ENCODE measurements at regions not wholly inside any gene's neighbourhood (a gene's known extent, or its start where the extent isn't known, plus 50 kb on each side); places are given as distances from the start of the nearest gene placed in this dataset.
"Not testable (repeated sequence)": the region's sequence is repeated elsewhere in the genome, so short reads cannot be mapped to it uniquely, and the experiment has no call there.

DNA sequence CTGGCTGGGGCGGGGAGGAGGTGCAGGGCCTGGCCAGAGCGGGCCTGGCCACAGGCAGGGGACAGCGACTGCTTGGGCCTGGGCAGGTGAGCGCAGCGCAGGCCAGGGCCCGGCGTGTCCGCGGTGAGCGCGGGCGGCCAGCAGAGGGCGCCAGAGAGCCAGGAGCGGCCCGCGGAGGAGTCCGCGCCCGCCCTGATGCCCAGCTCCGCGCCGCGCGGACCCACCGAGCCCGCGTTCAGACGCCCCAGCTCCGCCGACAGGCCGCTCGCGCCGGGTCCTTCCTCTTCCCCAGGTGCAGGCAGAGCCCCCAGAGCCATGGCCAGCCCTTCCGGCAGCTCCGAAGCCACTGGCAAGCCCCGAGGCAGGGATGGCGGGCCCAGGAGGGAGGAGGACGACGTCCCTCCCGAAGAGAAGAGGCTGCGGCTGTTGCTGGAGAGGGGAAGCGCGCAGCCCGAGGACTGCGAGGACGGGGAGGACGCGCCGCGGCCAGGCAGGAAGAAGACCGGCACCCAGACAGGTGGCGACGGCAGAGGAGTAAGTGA is 171.1 kb upstream of the OSBPL11 start:
- ATAC-seq, H3K9me3 ChIP-seq, H3K36me3 ChIP-seq: not testable (repeated sequence)
- H3K27ac ChIP-seq: peak overlapping the region in 1 of 12 donors; percentile 68
- DNase-seq: peak; percentile 14 to 75 (median 40)
- intact Hi-C loops (cut with DNase I): loop anchor here in 2 of 10 donors (10.0 kb wide), 2 partner anchors 148 to 168 kb away; no protein-coding TSS in a partner anchor
- 0 to 2% (median 1%) methylated on average over 15 to 53 of the region's 54 CpGs for WGBS, 4 donors
- peak overlapping the region in 11 of 12 donors; percentile 28 to 66 (median 54) for H3K4me3 ChIP-seq
- H3K4me1 ChIP-seq: peaks cover 0 to 13% (median 0%) of the 10 kb centered on the region in 12 donors
- peaks cover 0 to 12% (median 0%) of the 10 kb centered on the region in 9 donors for H3K27me3 ChIP-seq
- TF ChIP-seq, protein P1, sequence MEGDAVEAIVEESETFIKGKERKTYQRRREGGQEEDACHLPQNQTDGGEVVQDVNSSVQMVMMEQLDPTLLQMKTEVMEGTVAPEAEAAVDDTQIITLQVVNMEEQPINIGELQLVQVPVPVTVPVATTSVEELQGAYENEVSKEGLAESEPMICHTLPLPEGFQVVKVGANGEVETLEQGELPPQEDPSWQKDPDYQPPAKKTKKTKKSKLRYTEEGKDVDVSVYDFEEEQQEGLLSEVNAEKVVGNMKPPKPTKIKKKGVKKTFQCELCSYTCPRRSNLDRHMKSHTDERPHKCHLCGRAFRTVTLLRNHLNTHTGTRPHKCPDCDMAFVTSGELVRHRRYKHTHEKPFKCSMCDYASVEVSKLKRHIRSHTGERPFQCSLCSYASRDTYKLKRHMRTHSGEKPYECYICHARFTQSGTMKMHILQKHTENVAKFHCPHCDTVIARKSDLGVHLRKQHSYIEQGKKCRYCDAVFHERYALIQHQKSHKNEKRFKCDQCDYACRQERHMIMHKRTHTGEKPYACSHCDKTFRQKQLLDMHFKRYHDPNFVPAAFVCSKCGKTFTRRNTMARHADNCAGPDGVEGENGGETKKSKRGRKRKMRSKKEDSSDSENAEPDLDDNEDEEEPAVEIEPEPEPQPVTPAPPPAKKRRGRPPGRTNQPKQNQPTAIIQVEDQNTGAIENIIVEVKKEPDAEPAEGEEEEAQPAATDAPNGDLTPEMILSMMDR (IDR thresholded peaks at IDR 0.05): peak; percentile 51 to 93 (median 76)

DNA sequence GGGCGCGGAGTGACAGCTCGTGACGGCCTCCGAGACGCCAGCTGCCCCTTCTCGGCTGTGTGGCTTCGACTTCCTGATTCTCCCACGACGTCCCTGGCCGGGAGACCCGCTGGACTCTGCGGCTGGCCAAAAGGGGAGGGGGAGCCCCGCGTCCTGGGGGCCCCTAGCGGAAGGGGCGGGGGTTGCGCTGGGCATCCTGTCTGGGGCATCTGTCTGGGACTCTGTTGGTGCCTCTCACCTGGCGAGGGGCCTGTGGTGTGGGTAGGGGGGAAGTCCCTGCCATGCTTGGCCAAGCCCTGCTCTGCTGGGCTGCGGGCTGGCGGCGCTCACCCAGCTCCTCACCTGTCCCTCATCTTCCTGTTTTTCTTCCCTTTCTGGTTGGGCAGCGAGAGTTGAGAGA is 171.6 kb upstream of the OSBPL11 start:
- peaks cover 0 to 13% (median 0%) of the 10 kb centered on the region in 12 donors for H3K4me1 ChIP-seq
- H3K4me3 ChIP-seq: peak overlapping the region in 10 of 12 donors; percentile 28 to 66 (median 54)
- not testable (repeated sequence) for H3K36me3 ChIP-seq, ATAC-seq, H3K9me3 ChIP-seq, H3K27ac ChIP-seq, DNase-seq
- peaks cover 0 to 12% (median 0%) of the 10 kb centered on the region in 9 donors for H3K27me3 ChIP-seq
- 8 to 13% (median 11%) methylated on average over 5 to 23 of the region's 23 CpGs for WGBS, 4 donors
- intact Hi-C loops (cut with DNase I): loop anchor here in 2 of 10 donors (10.0 kb wide), 2 partner anchors 148 to 168 kb away; no protein-coding TSS in a partner anchor

DNA sequence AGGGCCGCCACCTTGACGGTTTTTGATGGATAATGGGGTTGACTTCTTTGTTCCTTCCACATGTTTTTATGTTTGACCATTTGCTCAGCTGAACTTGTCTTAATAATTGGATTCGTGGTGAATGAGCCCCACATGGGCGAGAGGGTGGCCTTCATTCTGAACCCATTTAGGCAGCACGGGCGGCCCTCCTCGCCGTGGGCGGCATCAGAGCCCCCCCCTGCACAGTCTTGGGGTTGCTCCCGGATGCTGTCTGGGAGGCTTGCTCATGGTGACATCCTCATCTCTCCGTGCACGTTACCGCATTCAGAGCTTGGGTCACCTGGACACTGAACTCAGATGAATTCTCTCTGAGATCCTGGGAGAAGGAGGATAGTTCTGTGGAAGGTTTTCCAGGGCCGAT is 172.3 kb upstream of the OSBPL11 start:
- Histone ChIP-seq H3K4me1 (peaks cover 0 to 13% (median 0%) of the 10 kb centered on the region in 12 donors), H3K4me3 (no peak overlapping the region), H3K27me3 (peaks cover 0 to 12% (median 0%) of the 10 kb centered on the region in 9 donors), H3K9me3 (no peaks in the 10 kb centered on the region), H3K27ac (no peak overlapping the region), H3K36me3 (no peaks in the 10 kb centered on the region)
- intact Hi-C loops (cut with DNase I): loop anchor here in 2 of 10 donors (10.0 kb wide), 2 partner anchors 147 to 167 kb away; no protein-coding TSS in a partner anchor
- ATAC-seq (no peak), DNase-seq (no peak)
- TF ChIP-seq POLR2A (IDR thresholded peaks at IDR 0.05): no peak
- TF ChIP-seq, protein P1 (IDR thresholded peaks at IDR 0.05): no peak
- WGBS, 4 donors: 90 to 95% (median 91%) methylated on average over 12 to 14 of the region's 14 CpGs

DNA sequence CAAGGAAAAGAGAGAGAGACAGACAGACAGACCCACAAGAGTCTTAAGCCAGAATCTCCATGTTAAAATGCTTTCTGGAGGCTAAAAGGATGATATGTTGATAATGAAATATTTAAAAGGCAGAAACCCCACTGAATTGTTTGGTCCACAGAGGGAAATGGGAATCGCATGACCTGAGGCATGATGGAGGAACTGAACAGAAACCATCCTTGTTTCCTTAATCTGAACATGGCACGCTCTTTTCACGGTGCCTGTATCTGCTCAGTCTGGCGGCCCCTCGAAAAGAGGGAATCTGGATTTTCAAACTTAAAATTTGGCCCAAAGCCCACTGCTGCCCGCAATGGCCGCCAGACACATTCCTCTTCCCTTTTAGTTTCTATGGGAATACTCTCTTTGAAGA is 173.5 kb upstream of the OSBPL11 start:
- peaks cover 0 to 13% (median 0%) of the 10 kb centered on the region in 12 donors for H3K4me1 ChIP-seq
- not testable (repeated sequence) for H3K4me3 ChIP-seq, H3K27ac ChIP-seq, H3K36me3 ChIP-seq, DNase-seq, H3K9me3 ChIP-seq, ATAC-seq
- WGBS, 4 donors: 44 to 82% (median 68%) methylated on average over 7 of the region's 7 CpGs
- intact Hi-C loops (cut with DNase I): loop anchor here in 2 of 10 donors (10.0 kb wide), 2 partner anchors 146 to 166 kb away; no protein-coding TSS in a partner anchor
- H3K27me3 ChIP-seq: peaks cover 0 to 12% (median 0%) of the 10 kb centered on the region in 9 donors

DNA sequence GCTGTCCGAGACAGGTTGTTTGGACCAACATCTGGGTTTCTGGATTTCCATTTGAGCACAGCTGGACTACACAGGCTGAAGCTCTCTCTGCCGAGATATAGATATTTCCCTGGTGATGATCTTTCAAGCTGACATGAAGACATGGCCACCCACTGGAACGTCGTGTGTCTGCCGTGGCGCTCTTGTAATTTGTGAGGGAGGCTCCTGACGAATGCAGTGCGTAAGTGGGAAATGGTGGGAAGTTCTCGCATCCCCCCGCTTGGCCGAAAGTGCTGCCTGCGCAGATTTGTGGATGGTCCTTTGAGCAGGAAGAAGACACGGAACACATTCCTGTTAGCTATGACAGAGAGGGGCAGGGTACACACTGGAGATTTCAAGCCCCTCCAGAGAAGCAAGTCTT is 176.2 kb upstream of the OSBPL11 start:
- ATAC-seq; H3K9me3 ChIP-seq; intact Hi-C loops (cut with DNase I); H3K27ac ChIP-seq; DNase-seq; H3K36me3 ChIP-seq; H3K4me1 ChIP-seq; H3K4me3 ChIP-seq; H3K27me3 ChIP-seq: not testable (repeated sequence)
- WGBS, 4 donors: 66 to 90% (median 84%) methylated on average over 12 to 13 of the region's 13 CpGs

DNA sequence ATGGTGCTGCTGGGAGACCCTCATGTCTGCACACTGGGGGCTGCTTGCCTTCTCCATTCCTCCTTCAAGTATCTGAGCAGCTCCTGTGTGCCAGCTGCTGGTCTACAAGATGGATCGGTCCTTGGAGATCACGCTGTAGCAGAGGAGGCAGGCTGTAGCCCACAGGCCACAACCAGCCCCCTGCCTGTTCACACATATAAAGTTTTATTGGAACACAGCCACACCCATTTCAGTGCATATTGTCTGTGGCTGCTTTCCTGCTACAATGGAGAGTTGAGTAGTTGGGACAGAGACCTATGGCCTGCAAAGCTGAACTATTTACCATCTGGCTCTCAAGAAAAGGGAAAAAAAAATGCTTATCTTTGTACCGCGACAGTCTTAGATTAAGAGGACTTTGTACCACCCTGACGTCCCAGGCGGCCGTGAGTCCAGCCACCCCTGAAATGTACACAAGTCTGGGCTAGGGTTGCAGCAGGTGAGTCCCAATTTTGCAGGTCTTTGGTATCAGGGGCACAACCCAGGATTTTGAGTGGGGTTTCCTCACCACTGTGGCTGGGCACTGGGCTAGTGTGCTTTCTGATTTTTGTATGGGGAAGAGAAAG is 179.2 kb upstream of the OSBPL11 start:
- ATAC-seq; H3K4me3 ChIP-seq; H3K4me1 ChIP-seq; H3K27ac ChIP-seq; DNase-seq; H3K9me3 ChIP-seq; H3K36me3 ChIP-seq; intact Hi-C loops (cut with DNase I); H3K27me3 ChIP-seq: not testable (repeated sequence)
- 45 to 62% (median 54%) methylated on average over 5 to 7 of the region's 7 CpGs for WGBS, 4 donors

DNA sequence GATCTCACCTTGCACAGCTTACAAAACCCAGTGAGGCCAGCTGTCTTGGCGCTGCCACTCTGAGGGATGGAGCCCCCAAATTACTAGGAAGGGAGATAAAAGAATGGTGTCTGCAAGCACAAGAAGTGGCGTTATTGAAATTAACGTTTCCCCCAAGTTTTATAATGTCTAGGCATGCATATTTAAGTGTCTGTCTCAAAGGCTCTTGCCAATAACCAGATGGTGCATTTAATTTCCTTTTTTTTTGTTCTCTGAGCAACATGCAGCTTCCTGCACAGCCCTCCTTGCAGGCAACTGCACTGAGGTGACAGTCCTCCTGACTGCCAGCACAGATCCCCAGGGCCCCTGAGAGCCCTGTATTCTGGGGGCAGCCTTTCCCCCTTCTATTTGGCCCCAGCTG is 179.8 kb upstream of the OSBPL11 start:
- DNase-seq; H3K27ac ChIP-seq; H3K4me1 ChIP-seq; ATAC-seq; intact Hi-C loops (cut with DNase I); H3K27me3 ChIP-seq; H3K36me3 ChIP-seq; H3K9me3 ChIP-seq; H3K4me3 ChIP-seq: not testable (repeated sequence)
- 50 to 79% (median 72%) methylated on average over 2 to 3 of the region's 3 CpGs for WGBS, 4 donors

DNA sequence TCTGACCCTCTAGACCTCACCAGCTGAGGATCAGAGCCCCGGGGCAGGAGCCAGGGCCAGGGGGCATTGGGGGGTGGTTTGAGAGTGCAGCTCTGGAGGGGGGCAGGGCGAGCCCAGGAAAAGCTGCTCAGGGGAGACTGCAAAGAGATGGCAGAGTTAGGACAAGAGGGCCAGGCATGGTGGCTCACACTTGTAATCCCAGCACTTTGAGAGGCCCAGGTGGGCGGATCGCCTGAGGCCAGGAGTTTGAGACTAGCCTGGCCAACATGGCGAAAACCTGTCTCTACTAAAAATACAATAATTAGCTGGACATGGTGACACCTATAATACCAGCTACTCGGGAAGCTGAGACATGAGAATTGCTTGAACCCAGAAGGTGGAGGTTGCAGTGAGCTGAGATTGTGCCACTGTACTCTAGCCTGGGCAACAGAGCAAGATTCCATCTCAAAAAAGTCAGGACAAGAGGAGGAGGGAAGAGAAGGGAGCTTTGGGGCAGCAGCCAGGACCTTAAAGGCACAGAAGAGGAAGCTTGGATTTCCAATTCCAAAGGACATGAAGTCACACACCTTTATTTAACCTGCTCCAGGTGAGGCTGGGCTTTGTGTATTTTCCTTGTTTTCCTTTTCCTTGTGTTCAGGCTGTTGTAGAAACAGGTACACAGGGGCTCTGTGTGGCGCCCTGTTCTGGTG is 180.5 kb upstream of the OSBPL11 start:
- DNase-seq; H3K4me3 ChIP-seq; H3K4me1 ChIP-seq; H3K27ac ChIP-seq; ATAC-seq; H3K36me3 ChIP-seq; H3K27me3 ChIP-seq; intact Hi-C loops (cut with DNase I); H3K9me3 ChIP-seq: not testable (repeated sequence)
- 64 to 91% (median 83%) methylated on average over 6 to 7 of the region's 7 CpGs for WGBS, 4 donors

Data from heart left ventricle (tissue), 16 donors.